ENCODE measurements at regions not wholly inside any gene's neighbourhood (a gene's known extent, or its start where the extent isn't known, plus 50 kb on each side); places are given as distances from the start of the nearest gene placed in this dataset.
"Not testable (repeated sequence)": the region's sequence is repeated elsewhere in the genome, so short reads cannot be mapped to it uniquely, and the experiment has no call there.

- TF ChIP-seq TAF1 (IDR thresholded peaks at IDR 0.05; ENCODE audit: borderline replicate concordance, low read depth, low read length) (no peak), POLR2A (IDR thresholded peaks at IDR 0.05; ENCODE audit: low read depth, low read length) (no peak), POLR2AphosphoS5 (IDR thresholded peaks at IDR 0.05; ENCODE audit: low read depth, low read length) (no peak)
- FAIRE-seq (no peak), DNase-seq (ENCODE audit: insufficient read length) (no peak)
Observed at GRCh38 chr7:94303118-94303517, 91.6 kb upstream of the COL1A2 start.

- DNase-seq (ENCODE audit: insufficient read length), result no peak
- no peak for FAIRE-seq
- TF ChIP-seq POLR2A (IDR thresholded peaks at IDR 0.05; ENCODE audit: low read depth, low read length) (no peak), TAF1 (IDR thresholded peaks at IDR 0.05; ENCODE audit: borderline replicate concordance, low read depth, low read length) (no peak), POLR2AphosphoS5 (IDR thresholded peaks at IDR 0.05; ENCODE audit: low read depth, low read length) (no peak)
Observed at GRCh38 chr7:94303695-94304094, 91.0 kb upstream of the COL1A2 start.

- no peak for FAIRE-seq
- TF ChIP-seq POLR2A (IDR thresholded peaks at IDR 0.05; ENCODE audit: low read depth, low read length) (no peak), TAF1 (IDR thresholded peaks at IDR 0.05; ENCODE audit: borderline replicate concordance, low read depth, low read length) (no peak), POLR2AphosphoS5 (IDR thresholded peaks at IDR 0.05; ENCODE audit: low read depth, low read length) (no peak)
- DNase-seq (ENCODE audit: insufficient read length), result no peak
Observed at GRCh38 chr7:94304878-94305277, 89.8 kb upstream of the COL1A2 start.

- TF ChIP-seq TAF1 (IDR thresholded peaks at IDR 0.05; ENCODE audit: borderline replicate concordance, low read depth, low read length), result no peak
- no peak for TF ChIP-seq POLR2A (IDR thresholded peaks at IDR 0.05; ENCODE audit: low read depth, low read length)
- no peak for TF ChIP-seq POLR2AphosphoS5 (IDR thresholded peaks at IDR 0.05; ENCODE audit: low read depth, low read length)
- FAIRE-seq (no peak), DNase-seq (ENCODE audit: insufficient read length) (no peak)
Observed at GRCh38 chr7:94305836-94306235, 88.9 kb upstream of the COL1A2 start.

GRCh38 chr7:94307399-94308048 lies 87.2 kb upstream of the COL1A2 start:
- FAIRE-seq, result no peak
- no peak for TF ChIP-seq TAF1 (IDR thresholded peaks at IDR 0.05; ENCODE audit: borderline replicate concordance, low read depth, low read length)
- no peak for TF ChIP-seq POLR2AphosphoS5 (IDR thresholded peaks at IDR 0.05; ENCODE audit: low read depth, low read length)
- no peak for TF ChIP-seq POLR2A (IDR thresholded peaks at IDR 0.05; ENCODE audit: low read depth, low read length)

GRCh38 chr7:94311515-94311914 lies 83.2 kb upstream of the COL1A2 start:
- no peak for DNase-seq (ENCODE audit: insufficient read length)
- no peak for FAIRE-seq

More at GRCh38 chr7:94307399-94308048, 87.2 kb upstream of the COL1A2 start:
- DNase-seq (ENCODE audit: insufficient read length), result no peak

GRCh38 chr7:94313926-94314325 lies 80.8 kb upstream of the COL1A2 start:
- no peak for FAIRE-seq
- TF ChIP-seq TAF1 (IDR thresholded peaks at IDR 0.05; ENCODE audit: borderline replicate concordance, low read depth, low read length) (no peak), POLR2AphosphoS5 (IDR thresholded peaks at IDR 0.05; ENCODE audit: low read depth, low read length) (no peak), POLR2A (IDR thresholded peaks at IDR 0.05; ENCODE audit: low read depth, low read length) (no peak)
- DNase-seq (ENCODE audit: insufficient read length), result no peak

More at GRCh38 chr7:94311515-94311914, 83.2 kb upstream of the COL1A2 start:
- TF ChIP-seq POLR2AphosphoS5 (IDR thresholded peaks at IDR 0.05; ENCODE audit: low read depth, low read length) (no peak), TAF1 (IDR thresholded peaks at IDR 0.05; ENCODE audit: borderline replicate concordance, low read depth, low read length) (no peak), POLR2A (IDR thresholded peaks at IDR 0.05; ENCODE audit: low read depth, low read length) (no peak)

- DNase-seq (ENCODE audit: insufficient read length), result no peak
- no peak for TF ChIP-seq TAF1 (IDR thresholded peaks at IDR 0.05; ENCODE audit: borderline replicate concordance, low read depth, low read length)
- no peak for TF ChIP-seq POLR2AphosphoS5 (IDR thresholded peaks at IDR 0.05; ENCODE audit: low read depth, low read length)
- no peak for TF ChIP-seq POLR2A (IDR thresholded peaks at IDR 0.05; ENCODE audit: low read depth, low read length)
- no peak for FAIRE-seq
Observed at GRCh38 chr7:94314413-94315410, 80.0 kb upstream of the COL1A2 start.

GRCh38 chr7:94321138-94321537 lies 73.6 kb upstream of the COL1A2 start:
- DNase-seq (ENCODE audit: insufficient read length); FAIRE-seq: not testable (repeated sequence)

- no peak for FAIRE-seq
- no peak for DNase-seq (ENCODE audit: insufficient read length)
- TF ChIP-seq TAF1 (IDR thresholded peaks at IDR 0.05; ENCODE audit: borderline replicate concordance, low read depth, low read length) (no peak), POLR2AphosphoS5 (IDR thresholded peaks at IDR 0.05; ENCODE audit: low read depth, low read length) (no peak), POLR2A (IDR thresholded peaks at IDR 0.05; ENCODE audit: low read depth, low read length) (no peak)
Observed at GRCh38 chr7:94323844-94324243, 70.9 kb upstream of the COL1A2 start.

GRCh38 chr7:94324380-94325121 lies 70.1 kb upstream of the COL1A2 start:
- DNase-seq (ENCODE audit: insufficient read length) (no peak), FAIRE-seq (no peak)
- TF ChIP-seq POLR2A (IDR thresholded peaks at IDR 0.05; ENCODE audit: low read depth, low read length) (no peak), TAF1 (IDR thresholded peaks at IDR 0.05; ENCODE audit: borderline replicate concordance, low read depth, low read length) (no peak), POLR2AphosphoS5 (IDR thresholded peaks at IDR 0.05; ENCODE audit: low read depth, low read length) (no peak)
